ENCODE measurements at regions not wholly inside any gene's neighbourhood (a gene's known extent, or its start where the extent isn't known, plus 50 kb on each side); places are given as distances from the start of the nearest gene placed in this dataset.

DNA sequence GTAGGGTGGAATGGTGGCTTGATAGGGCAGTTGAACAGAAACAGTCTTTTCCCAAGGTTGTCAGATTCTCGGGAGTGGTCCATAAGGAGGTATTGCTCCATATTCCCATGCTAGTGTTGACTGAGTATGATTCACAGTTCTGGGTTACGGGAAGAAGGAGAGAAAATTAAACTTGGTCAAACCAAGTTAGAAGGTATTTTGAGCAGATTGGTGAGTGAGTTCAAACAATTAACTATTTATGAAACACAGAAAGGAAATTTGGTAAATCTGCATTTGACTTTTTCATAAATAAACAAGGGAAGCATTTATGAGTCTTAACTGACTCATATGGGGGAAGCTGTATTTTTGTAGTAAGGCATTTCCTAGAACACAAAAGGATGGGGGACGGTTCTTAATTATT, 2419.4 kb downstream of the PCDH9 start:
- Histone ChIP-seq H3K4me2 (ENCODE audit: low read depth, low read length, poor library complexity, severe bottlenecking) (no peak overlapping the region), H3K9me3 (ENCODE audit: insufficient read depth, low read length) (peaks cover 11% of the 10 kb centered on the region; the same call in 1 of the 2 replicates), H2AFZ (ENCODE audit: low read depth, low read length, severe bottlenecking) (no peak overlapping the region), H3K9ac (ENCODE audit: low read length) (no peak overlapping the region), H3K79me2 (ENCODE audit: insufficient read depth, low read length) (no peaks in the 10 kb centered on the region), H3K36me3 (ENCODE audit: low read length) (no peaks in the 10 kb centered on the region), H3K4me3 (ENCODE audit: insufficient read depth, low read length, poor library complexity, severe bottlenecking) (no peak overlapping the region), H3K9me2 (replicated peaks; ENCODE audit: insufficient read depth, low read length) (no peaks in the 10 kb centered on the region), H3K27ac (ENCODE audit: low read depth, low read length) (no peak overlapping the region), H3F3A (ENCODE audit: insufficient read depth) (no peaks in the 10 kb centered on the region), H4K20me1 (ENCODE audit: low read depth, low read length) (no peaks in the 10 kb centered on the region), H3K27me3 (ENCODE audit: low read length) (no peaks in the 10 kb centered on the region)
- TF ChIP-seq EZH2phosphoT487 (conservative IDR thresholded peaks at IDR 0.05; ENCODE audit: low read length), result no peak
- TF ChIP-seq, protein P1, sequence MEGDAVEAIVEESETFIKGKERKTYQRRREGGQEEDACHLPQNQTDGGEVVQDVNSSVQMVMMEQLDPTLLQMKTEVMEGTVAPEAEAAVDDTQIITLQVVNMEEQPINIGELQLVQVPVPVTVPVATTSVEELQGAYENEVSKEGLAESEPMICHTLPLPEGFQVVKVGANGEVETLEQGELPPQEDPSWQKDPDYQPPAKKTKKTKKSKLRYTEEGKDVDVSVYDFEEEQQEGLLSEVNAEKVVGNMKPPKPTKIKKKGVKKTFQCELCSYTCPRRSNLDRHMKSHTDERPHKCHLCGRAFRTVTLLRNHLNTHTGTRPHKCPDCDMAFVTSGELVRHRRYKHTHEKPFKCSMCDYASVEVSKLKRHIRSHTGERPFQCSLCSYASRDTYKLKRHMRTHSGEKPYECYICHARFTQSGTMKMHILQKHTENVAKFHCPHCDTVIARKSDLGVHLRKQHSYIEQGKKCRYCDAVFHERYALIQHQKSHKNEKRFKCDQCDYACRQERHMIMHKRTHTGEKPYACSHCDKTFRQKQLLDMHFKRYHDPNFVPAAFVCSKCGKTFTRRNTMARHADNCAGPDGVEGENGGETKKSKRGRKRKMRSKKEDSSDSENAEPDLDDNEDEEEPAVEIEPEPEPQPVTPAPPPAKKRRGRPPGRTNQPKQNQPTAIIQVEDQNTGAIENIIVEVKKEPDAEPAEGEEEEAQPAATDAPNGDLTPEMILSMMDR (IDR thresholded peaks at IDR 0.05; ENCODE audit: insufficient read depth, low read length, poor library complexity, severe bottlenecking), result no peak

DNA sequence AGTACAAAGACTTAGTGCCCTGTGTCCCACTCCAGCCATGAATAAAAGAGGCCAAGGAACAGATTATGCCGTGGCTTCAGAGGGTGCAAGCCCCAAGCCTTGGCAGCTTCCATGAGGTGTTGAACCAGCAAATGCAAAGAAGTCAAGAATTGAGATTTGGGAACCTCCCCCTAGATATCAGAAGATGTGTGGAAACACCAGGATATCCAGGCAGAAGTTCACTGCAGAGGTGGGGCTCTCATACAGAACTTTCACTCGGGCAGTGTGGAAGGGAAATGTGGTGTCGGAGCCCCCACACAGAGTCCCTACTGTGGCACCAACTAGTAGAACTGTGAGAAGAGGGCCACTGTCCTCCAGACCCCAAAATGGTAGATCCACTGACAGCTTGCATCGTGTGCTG, 2421.4 kb downstream of the PCDH9 start:
- H3K27ac ChIP-seq (ENCODE audit: low read depth, low read length), result no peak overlapping the region
- no peak overlapping the region for H3K4me2 ChIP-seq (ENCODE audit: low read depth, low read length, poor library complexity, severe bottlenecking)
- no peak overlapping the region for H2AFZ ChIP-seq (ENCODE audit: low read depth, low read length, severe bottlenecking)
- no peaks in the 10 kb centered on the region for H3F3A ChIP-seq (ENCODE audit: insufficient read depth)
- H3K4me3 ChIP-seq (ENCODE audit: insufficient read depth, low read length, poor library complexity, severe bottlenecking), result no peak overlapping the region
- H4K20me1 ChIP-seq (ENCODE audit: low read depth, low read length), result no peaks in the 10 kb centered on the region
- H3K79me2 ChIP-seq (ENCODE audit: insufficient read depth, low read length), result no peaks in the 10 kb centered on the region
- no peak for TF ChIP-seq EZH2phosphoT487 (conservative IDR thresholded peaks at IDR 0.05; ENCODE audit: low read length)
- TF ChIP-seq, protein P1 (IDR thresholded peaks at IDR 0.05; ENCODE audit: insufficient read depth, low read length, poor library complexity, severe bottlenecking), result no peak
- H3K36me3 ChIP-seq (ENCODE audit: low read length), result no peaks in the 10 kb centered on the region
- H3K9ac ChIP-seq (ENCODE audit: low read length), result no peak overlapping the region
- H3K27me3 ChIP-seq (ENCODE audit: low read length), result no peaks in the 10 kb centered on the region
- no peaks in the 10 kb centered on the region for H3K9me2 ChIP-seq (replicated peaks; ENCODE audit: insufficient read depth, low read length)
- peaks cover 11% of the 10 kb centered on the region; the same call in 1 of the 2 replicates for H3K9me3 ChIP-seq (ENCODE audit: insufficient read depth, low read length)

DNA sequence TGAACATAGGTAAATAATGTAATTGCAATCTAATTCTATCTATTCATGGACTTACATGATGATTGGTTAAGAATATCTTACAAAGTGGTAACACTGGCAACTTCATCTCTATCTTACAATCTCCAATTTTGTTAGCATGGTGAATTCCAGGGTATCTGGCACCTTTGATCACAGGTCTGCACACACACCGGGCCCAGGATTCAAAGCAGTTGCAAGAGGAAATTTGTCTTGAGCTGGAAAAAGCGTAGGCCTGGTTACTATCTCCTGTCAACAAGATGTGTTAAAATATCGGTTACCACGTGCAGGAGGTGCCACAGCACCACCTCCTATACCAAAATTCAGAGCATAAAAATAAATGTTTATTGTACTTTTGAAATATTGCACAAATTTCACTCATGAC, 2428.4 kb downstream of the PCDH9 start:
- Histone ChIP-seq H3K27ac (ENCODE audit: low read depth, low read length) (no peak overlapping the region), H3K27me3 (ENCODE audit: low read length) (no peaks in the 10 kb centered on the region), H4K20me1 (ENCODE audit: low read depth, low read length) (no peaks in the 10 kb centered on the region), H2AFZ (ENCODE audit: low read depth, low read length, severe bottlenecking) (peak overlapping the region; percentile 36), H3K9me2 (replicated peaks; ENCODE audit: insufficient read depth, low read length) (no peaks in the 10 kb centered on the region), H3F3A (ENCODE audit: insufficient read depth) (no peaks in the 10 kb centered on the region), H3K4me2 (ENCODE audit: low read depth, low read length, poor library complexity, severe bottlenecking) (no peak overlapping the region), H3K79me2 (ENCODE audit: insufficient read depth, low read length) (no peaks in the 10 kb centered on the region), H3K9me3 (ENCODE audit: insufficient read depth, low read length) (no peaks in the 10 kb centered on the region), H3K4me3 (ENCODE audit: insufficient read depth, low read length, poor library complexity, severe bottlenecking) (no peak overlapping the region), H3K9ac (ENCODE audit: low read length) (no peak overlapping the region), H3K36me3 (ENCODE audit: low read length) (no peaks in the 10 kb centered on the region)
- TF ChIP-seq, protein P1 (IDR thresholded peaks at IDR 0.05; ENCODE audit: insufficient read depth, low read length, poor library complexity, severe bottlenecking), result no peak
- TF ChIP-seq EZH2phosphoT487 (conservative IDR thresholded peaks at IDR 0.05; ENCODE audit: low read length), result no peak

Measured in SU-DHL-6 (cell line).